K562 (cell line): ENCODE measurements at regions not wholly inside any gene's neighbourhood (a gene's known extent, or its start where the extent isn't known, plus 50 kb on each side); places are given as distances from the start of the nearest gene placed in this dataset.

ENCODE experiments used
- CAMTA2 ChIP-seq: fragments of 250-450 bp; sonication (Bioruptor Pico); conservative IDR thresholded peaks from 2 replicates; pipeline ENCODE4 v1.5.1; 2022
- CREM ChIP-seq: IDR thresholded peaks from 2 replicates; pipeline ENCODE4 v1.6.1; 2014; ENCODE audit warnings: antibody characterized with exemption, low read depth
- ESRRA ChIP-seq: fragments of 450-650 bp; IDR thresholded peaks from 2 replicates; pipeline ENCODE4 v1.6.1; 2014; ENCODE audit warnings: low read depth, mild to moderate bottlenecking, moderate library complexity, borderline replicate concordance
- HDAC2 ChIP-seq: fragments of 450-650 bp; IDR thresholded peaks from 2 replicates; pipeline ENCODE4 v1.6.1; 2016; ENCODE audit warnings: mild to moderate bottlenecking
- IRF2 ChIP-seq: sonication (generic); formaldehyde crosslinking; IDR thresholded peaks from 2 replicates; pipeline ENCODE4 v1.8.1; 2022; ENCODE audit warnings: mild to moderate bottlenecking, missing genetic modification reagents
- PYGO2 ChIP-seq: fragments of 450-650 bp; IDR thresholded peaks from 2 replicates; pipeline ENCODE4 v1.6.1; 2016; ENCODE audit warnings: mild to moderate bottlenecking, missing genetic modification characterization, moderate library complexity, missing compliant biosample characterization
- RBM15 ChIP-seq: fragments of 200-400 bp; formaldehyde crosslinking; IDR thresholded peaks from 2 replicates; pipeline ENCODE4 v1.6.1; 2018; ENCODE audit warnings: mild to moderate bottlenecking, low read length, moderate library complexity; ENCODE audit not compliant: insufficient read depth
- TEAD4 ChIP-seq, 2 experiments: sonication (generic) in 1 of 2; formaldehyde crosslinking in 1 of 2; IDR thresholded peaks; 2 replicates each; pipeline versions ENCODE4 v1.6.1 to v1.8.0; 2012 to 2022; ENCODE audit warnings: borderline replicate concordance in 1 of 2, inconsistent platforms in 1 of 2, low read length in 1 of 2, mild to moderate bottlenecking in 1 of 2, missing genetic modification reagents in 1 of 2
- TRIM28 ChIP-seq: fragments of 450-650 bp; IDR thresholded peaks from 2 replicates; pipeline ENCODE4 v1.6.1; 2017
- ZFX ChIP-seq: sonication (generic); formaldehyde crosslinking; IDR thresholded peaks from 2 replicates; pipeline ENCODE4 v1.8.0; 2022; ENCODE audit warnings: mild to moderate bottlenecking, missing genetic modification reagents, moderate library complexity
- ZNF311 ChIP-seq: fragments of 250-450 bp; sonication (Bioruptor Pico); IDR thresholded peaks from 2 replicates; pipeline ENCODE4 v1.4.0; 2020; ENCODE audit warnings: mild to moderate bottlenecking, moderate library complexity
- ZNF584 ChIP-seq: fragments of 200-800 bp; sonication (Bioruptor generic); IDR thresholded peaks from 2 replicates; pipeline ENCODE4 v1.6.1; 2016; ENCODE audit warnings: low read depth, mild to moderate bottlenecking, missing genetic modification characterization, missing compliant biosample characterization
- TF ChIP-seq, protein P1 (sequence below): fragments of 450-650 bp; IDR thresholded peaks from 2 replicates; pipeline ENCODE4 v1.6.1; 2016; ENCODE audit warnings: borderline replicate concordance
- TF ChIP-seq, protein P2 (sequence below), 2 experiments: fragments of 450-650 bp; formaldehyde crosslinking in 1 of 2; IDR thresholded peaks; 2 replicates each; pipeline versions ENCODE4 v1.4.0 to v1.6.1; 2014 to 2020; ENCODE audit warnings: mild to moderate bottlenecking in 2 of 2, borderline replicate concordance in 1 of 2, low read depth in 1 of 2
- TF ChIP-seq, protein P3 (sequence below): sonication (generic); formaldehyde crosslinking; IDR thresholded peaks from 2 replicates; pipeline ENCODE4 v1.8.1; 2023; ENCODE audit warnings: mild to moderate bottlenecking, missing genetic modification reagents

DNA sequence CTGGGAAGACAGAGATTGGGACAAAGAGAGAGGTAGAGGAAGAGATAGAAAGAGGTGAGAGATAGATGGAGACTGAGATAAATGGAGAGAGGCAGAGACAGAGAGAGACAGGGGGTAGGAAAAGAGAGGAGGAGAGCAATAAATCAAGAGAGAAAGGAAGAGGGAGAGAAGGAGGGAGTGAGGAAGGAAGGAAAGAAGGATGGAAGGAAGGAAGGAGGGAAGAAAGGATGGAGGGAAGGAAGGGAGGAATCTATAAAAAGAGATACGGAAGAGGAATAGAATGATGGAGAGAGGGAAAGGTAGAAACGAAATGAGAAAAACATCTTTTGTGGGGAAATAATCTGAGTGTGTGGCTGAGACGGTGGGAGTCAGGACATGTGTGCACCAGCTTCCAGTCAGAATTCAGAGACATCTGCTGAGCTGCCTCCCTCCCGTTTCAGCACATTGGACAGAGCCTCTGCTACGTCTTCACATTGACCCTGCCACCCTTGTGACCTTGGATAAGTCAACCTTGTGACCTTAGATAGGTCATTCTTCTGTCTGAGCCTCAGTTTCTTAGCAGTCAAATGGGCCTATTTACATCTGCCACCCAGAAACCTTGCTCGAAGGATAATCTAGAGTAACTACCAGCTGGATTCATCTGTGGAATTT is 417.8 kb downstream of the MIAT start (continued):
- TF ChIP-seq CREM (0 out of 2 replicates have a peak, but pooled peaks have one; percentile 40), ZFX (no peak), IRF2 (CRISPR knock-in tag) (no peak), TEAD4 (IDR thresholded peaks at IDR 0.05; ENCODE audit: low read length) (no peak), TEAD4 (CRISPR knock-in tag; IDR thresholded peaks at IDR 0.05; ENCODE audit: borderline replicate concordance) (no peak), TRIM28 (no peak), ZNF311 (CRISPR knock-in tag) (no peak), ZNF584 (CRISPR knock-in tag) (no peak), ESRRA (peak; percentile 78), PYGO2 (tag) (no peak), RBM15 (no peak), CAMTA2 (CRISPR knock-in tag) (no peak), HDAC2 (no peak)
- TF ChIP-seq, protein P1, sequence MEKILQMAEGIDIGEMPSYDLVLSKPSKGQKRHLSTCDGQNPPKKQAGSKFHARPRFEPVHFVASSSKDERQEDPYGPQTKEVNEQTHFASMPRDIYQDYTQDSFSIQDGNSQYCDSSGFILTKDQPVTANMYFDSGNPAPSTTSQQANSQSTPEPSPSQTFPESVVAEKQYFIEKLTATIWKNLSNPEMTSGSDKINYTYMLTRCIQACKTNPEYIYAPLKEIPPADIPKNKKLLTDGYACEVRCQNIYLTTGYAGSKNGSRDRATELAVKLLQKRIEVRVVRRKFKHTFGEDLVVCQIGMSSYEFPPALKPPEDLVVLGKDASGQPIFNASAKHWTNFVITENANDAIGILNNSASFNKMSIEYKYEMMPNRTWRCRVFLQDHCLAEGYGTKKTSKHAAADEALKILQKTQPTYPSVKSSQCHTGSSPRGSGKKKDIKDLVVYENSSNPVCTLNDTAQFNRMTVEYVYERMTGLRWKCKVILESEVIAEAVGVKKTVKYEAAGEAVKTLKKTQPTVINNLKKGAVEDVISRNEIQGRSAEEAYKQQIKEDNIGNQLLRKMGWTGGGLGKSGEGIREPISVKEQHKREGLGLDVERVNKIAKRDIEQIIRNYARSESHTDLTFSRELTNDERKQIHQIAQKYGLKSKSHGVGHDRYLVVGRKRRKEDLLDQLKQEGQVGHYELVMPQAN = no peak
- TF ChIP-seq, protein P2, sequence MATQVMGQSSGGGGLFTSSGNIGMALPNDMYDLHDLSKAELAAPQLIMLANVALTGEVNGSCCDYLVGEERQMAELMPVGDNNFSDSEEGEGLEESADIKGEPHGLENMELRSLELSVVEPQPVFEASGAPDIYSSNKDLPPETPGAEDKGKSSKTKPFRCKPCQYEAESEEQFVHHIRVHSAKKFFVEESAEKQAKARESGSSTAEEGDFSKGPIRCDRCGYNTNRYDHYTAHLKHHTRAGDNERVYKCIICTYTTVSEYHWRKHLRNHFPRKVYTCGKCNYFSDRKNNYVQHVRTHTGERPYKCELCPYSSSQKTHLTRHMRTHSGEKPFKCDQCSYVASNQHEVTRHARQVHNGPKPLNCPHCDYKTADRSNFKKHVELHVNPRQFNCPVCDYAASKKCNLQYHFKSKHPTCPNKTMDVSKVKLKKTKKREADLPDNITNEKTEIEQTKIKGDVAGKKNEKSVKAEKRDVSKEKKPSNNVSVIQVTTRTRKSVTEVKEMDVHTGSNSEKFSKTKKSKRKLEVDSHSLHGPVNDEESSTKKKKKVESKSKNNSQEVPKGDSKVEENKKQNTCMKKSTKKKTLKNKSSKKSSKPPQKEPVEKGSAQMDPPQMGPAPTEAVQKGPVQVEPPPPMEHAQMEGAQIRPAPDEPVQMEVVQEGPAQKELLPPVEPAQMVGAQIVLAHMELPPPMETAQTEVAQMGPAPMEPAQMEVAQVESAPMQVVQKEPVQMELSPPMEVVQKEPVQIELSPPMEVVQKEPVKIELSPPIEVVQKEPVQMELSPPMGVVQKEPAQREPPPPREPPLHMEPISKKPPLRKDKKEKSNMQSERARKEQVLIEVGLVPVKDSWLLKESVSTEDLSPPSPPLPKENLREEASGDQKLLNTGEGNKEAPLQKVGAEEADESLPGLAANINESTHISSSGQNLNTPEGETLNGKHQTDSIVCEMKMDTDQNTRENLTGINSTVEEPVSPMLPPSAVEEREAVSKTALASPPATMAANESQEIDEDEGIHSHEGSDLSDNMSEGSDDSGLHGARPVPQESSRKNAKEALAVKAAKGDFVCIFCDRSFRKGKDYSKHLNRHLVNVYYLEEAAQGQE (IDR thresholded peaks at IDR 0.05; ENCODE audit: borderline replicate concordance) = peak; percentile 94
- TF ChIP-seq, protein P2 (CRISPR knock-in tag; IDR thresholded peaks at IDR 0.05; ENCODE audit: low read depth) = 0 out of 2 replicates have a peak, but pooled peaks have one; percentile 70
- TF ChIP-seq, protein P3, sequence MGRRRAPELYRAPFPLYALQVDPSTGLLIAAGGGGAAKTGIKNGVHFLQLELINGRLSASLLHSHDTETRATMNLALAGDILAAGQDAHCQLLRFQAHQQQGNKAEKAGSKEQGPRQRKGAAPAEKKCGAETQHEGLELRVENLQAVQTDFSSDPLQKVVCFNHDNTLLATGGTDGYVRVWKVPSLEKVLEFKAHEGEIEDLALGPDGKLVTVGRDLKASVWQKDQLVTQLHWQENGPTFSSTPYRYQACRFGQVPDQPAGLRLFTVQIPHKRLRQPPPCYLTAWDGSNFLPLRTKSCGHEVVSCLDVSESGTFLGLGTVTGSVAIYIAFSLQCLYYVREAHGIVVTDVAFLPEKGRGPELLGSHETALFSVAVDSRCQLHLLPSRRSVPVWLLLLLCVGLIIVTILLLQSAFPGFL (CRISPR knock-in tag) = no peak
